ENCODE measurements at regions not wholly inside any gene's neighbourhood (a gene's known extent, or its start where the extent isn't known, plus 50 kb on each side); places are given as distances from the start of the nearest gene placed in this dataset.

DNA sequence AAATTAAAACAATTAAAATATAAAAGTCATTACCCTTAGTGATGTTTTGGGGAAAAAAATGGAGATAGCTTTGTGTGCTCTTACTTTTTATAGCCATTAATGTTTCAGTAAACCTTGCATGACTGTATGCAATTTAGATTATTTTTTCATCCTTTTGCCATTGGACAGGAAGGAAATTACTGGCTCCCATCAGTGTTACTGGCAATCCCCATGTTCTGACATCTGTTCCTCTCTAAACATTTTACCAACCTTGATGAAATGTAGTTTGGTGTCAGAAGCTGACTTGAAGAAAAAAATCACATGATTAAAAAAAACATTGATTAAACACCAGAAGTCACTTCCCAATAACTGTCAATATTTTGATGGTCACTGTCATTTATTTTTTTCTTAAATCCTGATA, 52.3 kb upstream of the ZNF536 start:
- intact Hi-C loops (cut with DNase I) = no loop called here
- ATAC-seq (ENCODE audit: poor library complexity) (no peak), DNase-seq (no peak)

DNA sequence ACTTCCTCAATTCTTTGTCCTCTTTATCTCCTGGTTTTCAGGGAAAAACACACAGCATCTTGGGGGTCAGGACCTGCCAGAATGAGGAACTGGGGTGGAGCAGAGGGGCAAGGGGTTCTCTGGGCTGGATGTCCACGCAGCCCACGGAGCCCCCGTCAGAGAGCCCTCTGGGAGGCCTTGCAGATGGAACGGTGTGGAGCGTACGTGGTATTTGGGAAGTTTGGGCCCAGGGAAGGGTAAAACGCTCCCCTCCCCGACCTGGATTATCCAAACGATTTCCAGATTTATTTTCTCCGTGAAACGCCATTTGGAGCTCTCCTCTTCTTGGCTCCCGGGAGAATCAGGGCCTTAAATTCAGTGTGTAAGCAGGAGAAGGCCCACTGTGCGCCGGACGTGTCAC, 51.7 kb upstream of the ZNF536 start:
- DNase-seq (no peak), ATAC-seq (ENCODE audit: poor library complexity) (no peak)
- intact Hi-C loops (cut with DNase I) = no loop called here

DNA sequence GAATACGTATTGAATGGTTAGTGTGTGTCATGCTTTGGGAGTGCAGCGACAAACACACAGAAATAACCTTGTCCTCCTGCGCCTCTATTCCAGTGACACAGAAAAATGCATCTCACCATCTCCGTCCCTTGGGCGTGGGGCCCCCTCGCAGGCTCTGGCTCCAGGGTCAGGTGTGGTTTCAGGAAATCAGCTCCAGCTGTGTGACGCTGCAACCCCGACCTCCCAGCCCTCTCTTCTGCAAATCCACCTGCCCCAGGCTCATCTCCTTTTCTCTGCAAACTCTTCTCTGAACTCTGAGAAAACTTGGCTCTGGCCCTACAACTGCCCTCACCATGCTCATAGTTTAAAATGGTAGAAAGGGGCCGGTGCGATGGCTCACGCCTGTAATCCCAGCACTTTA, 51.3 kb upstream of the ZNF536 start:
- ATAC-seq (ENCODE audit: poor library complexity) (no peak), DNase-seq (no peak)
- intact Hi-C loops (cut with DNase I) = no loop called here
